A549 (cell line): ENCODE measurements at regions not wholly inside any gene's neighbourhood (a gene's known extent, or its start where the extent isn't known, plus 50 kb on each side); places are given as distances from the start of the nearest gene placed in this dataset.
A peak's percentile ranks its signal among the peaks of the same experiment; 100 is the strongest.
"Not testable (repeated sequence)": the region's sequence is repeated elsewhere in the genome, so short reads cannot be mapped to it uniquely, and the experiment has no call there.

Source experiments
- ATAC-seq, 2 experiments: fragments of 200-7000 bp in 1 of 2; fragments of >200 bp in 1 of 2; cut with Nextera tagmentation in 1 of 2; cut with Tn5 transposase in 1 of 2; 3 replicates each; pipeline versions ENCODE4 v1.8.0 to v1.9.1; 2018 to 2020; ENCODE audit warnings: mild to moderate bottlenecking in 1 of 2, moderate library complexity in 1 of 2
- CTCF ChIA-PET: fragments of 300-600 bp; sonication (Branson Sonifier 250); formaldehyde crosslinking; extraction: SDS; loops from one replicate; lab custom pipeline; 2021; ENCODE audit warnings: antibody characterized with exemption, inconsistent platforms; lab: Yijun Ruan, JAX
- POLR2A ChIA-PET: fragments of 350-600 bp; formaldehyde crosslinking; extraction: SDS; loops from one replicate; lab custom pipeline; 2021; ENCODE audit warnings: antibody characterized with exemption, inconsistent platforms; lab: Yijun Ruan, JAX
- DNase-seq, 2 experiments: peaks; one replicate each; pipeline versions ENCODE4 v3.0.0 to v3.0.0-alpha.2; 2011 to 2016; ENCODE audit warnings: low read depth in 1 of 2, low spot score in 1 of 2
- FAIRE-seq: peaks from 2 replicates; lab custom pipeline; 2011; peaks lifted over from hg19 to GRCh38; lab: Jason Lieb, UNC
- H3K27ac ChIP-seq, 2 experiments: fragments of >200 bp; sonication (Bioruptor Twin); formaldehyde crosslinking; 3 replicates each; pipeline ENCODE4 v1.5.1; 2016 to 2017
- H3K4me1 ChIP-seq: fragments of >200 bp; sonication (Bioruptor Twin); formaldehyde crosslinking; 3 replicates; pipeline ENCODE4 v1.6.1; 2016
- H3K4me2 ChIP-seq: fragments of >200 bp; sonication (Bioruptor Twin); formaldehyde crosslinking; 3 replicates; pipeline ENCODE4 v1.6.1; 2016
- H3K4me3 ChIP-seq: fragments of >200 bp; sonication (Bioruptor Twin); formaldehyde crosslinking; 3 replicates; pipeline ENCODE4 v1.5.1; 2016
- H3K9me3 ChIP-seq: fragments of >200 bp; sonication (Bioruptor Twin); formaldehyde crosslinking; 3 replicates; pipeline ENCODE4 v1.6.1; 2016
- ATOH8 ChIP-seq: fragments of 250-450 bp; sonication (Bioruptor Pico); IDR thresholded peaks from 2 replicates; pipeline ENCODE4 v1.5.0; 2020; ENCODE audit warnings: low read depth, mild to moderate bottlenecking, moderate library complexity
- CEBPB ChIP-seq, 2 experiments: fragments of >200 bp in 1 of 2; sonication (Bioruptor Twin) in 1 of 2; formaldehyde crosslinking in 1 of 2; IDR thresholded peaks; 2 replicates each; pipeline ENCODE4 v1.6.1; 2012 to 2016
- E2F6 ChIP-seq: IDR thresholded peaks from 2 replicates; pipeline ENCODE4 v1.6.1; 2012; ENCODE audit warnings: low read depth, borderline replicate concordance
- ESRRA ChIP-seq: fragments of 150-350 bp; IDR thresholded peaks from 2 replicates; pipeline ENCODE4 v1.6.1; 2014; ENCODE audit warnings: mild to moderate bottlenecking, low read length, borderline replicate concordance
- FOSB ChIP-seq: fragments of 250-450 bp; sonication (Bioruptor Pico); IDR thresholded peaks from 2 replicates; pipeline ENCODE4 v1.5.0; 2020; ENCODE audit warnings: mild to moderate bottlenecking, moderate library complexity
- HEYL ChIP-seq: fragments of 250-450 bp; sonication (Bioruptor Pico); IDR thresholded peaks from 2 replicates; pipeline ENCODE4 v1.8.0; 2021; ENCODE audit warnings: mild to moderate bottlenecking, moderate library complexity
- JUN ChIP-seq, 2 experiments: fragments of >200 bp; sonication (Bioruptor Twin); formaldehyde crosslinking; IDR thresholded peaks; 2 replicates in 1 of 2; 3 replicates in 1 of 2; pipeline ENCODE4 v1.6.1; 2016 to 2017
- KDM5A ChIP-seq: fragments of 200-600 bp; sonication (generic); IDR thresholded peaks from 2 replicates; pipeline ENCODE4 v1.6.1; 2016; ENCODE audit warnings: antibody characterized with exemption, mild to moderate bottlenecking
- MYC ChIP-seq: IDR thresholded peaks from 2 replicates; pipeline ENCODE4 v1.6.1; 2012; ENCODE audit warnings: mild to moderate bottlenecking, inconsistent platforms, low read length, improper control_type of control experiment, borderline replicate concordance
- NR3C1 ChIP-seq: fragments of >200 bp; sonication (Bioruptor Twin); formaldehyde crosslinking; IDR thresholded peaks from 3 replicates; pipeline ENCODE4 v1.6.1; 2017
- RAD21 ChIP-seq, 2 experiments: fragments of >200 bp in 1 of 2; sonication (Bioruptor Twin) in 1 of 2; formaldehyde crosslinking in 1 of 2; IDR thresholded peaks in 1 of 2; conservative IDR thresholded peaks in 1 of 2; 2 replicates in 1 of 2; 3 replicates in 1 of 2; pipeline ENCODE4 v1.6.1; 2012 to 2018; ENCODE audit warnings: inconsistent platforms in 1 of 2
- RARB ChIP-seq: fragments of 250-450 bp; sonication (Bioruptor Pico); IDR thresholded peaks from 2 replicates; pipeline ENCODE4 v1.8.0; 2021; ENCODE audit warnings: mild to moderate bottlenecking, moderate library complexity
- REST ChIP-seq: fragments of 200-600 bp; sonication (generic); IDR thresholded peaks from 2 replicates; pipeline ENCODE4 v1.6.1; 2016; ENCODE audit warnings: antibody characterized with exemption, mild to moderate bottlenecking, moderate library complexity
- RFX5 ChIP-seq: fragments of 450-650 bp; IDR thresholded peaks from 2 replicates; pipeline ENCODE4 v1.7.1; 2014; ENCODE audit warnings: antibody characterized with exemption, mild to moderate bottlenecking, moderate library complexity
- RNF2 ChIP-seq: fragments of 200-600 bp; sonication (generic); IDR thresholded peaks from 2 replicates; pipeline ENCODE4 v1.6.1; 2016; ENCODE audit warnings: low read depth, mild to moderate bottlenecking, antibody characterized with exemption, moderate library complexity, borderline replicate concordance
- TP53 ChIP-seq: fragments of 250-450 bp; sonication (Bioruptor Pico); IDR thresholded peaks from 2 replicates; pipeline ENCODE4 v1.5.0; 2021; ENCODE audit warnings: mild to moderate bottlenecking, moderate library complexity
- USF2 ChIP-seq: fragments of 450-650 bp; IDR thresholded peaks from 2 replicates; pipeline ENCODE4 v1.6.1; 2014; ENCODE audit warnings: antibody characterized with exemption
- ZC3H11A ChIP-seq: fragments of 450-650 bp; IDR thresholded peaks from 2 replicates; pipeline ENCODE4 v1.6.1; 2014; ENCODE audit warnings: antibody characterized with exemption, mild to moderate bottlenecking
- ZFP36 ChIP-seq: fragments of 450-650 bp; IDR thresholded peaks from 2 replicates; pipeline ENCODE4 v1.6.1; 2014; ENCODE audit warnings: borderline replicate concordance; ENCODE audit not compliant: partially characterized antibody
- ZSCAN20 ChIP-seq: fragments of 250-450 bp; sonication (Bioruptor Pico); IDR thresholded peaks from 2 replicates; pipeline ENCODE4 v1.8.0; 2022; ENCODE audit warnings: mild to moderate bottlenecking, moderate library complexity
- WGBS: methylation state at CpG from one replicate; pipeline ENCODE4 v1.1.6; 2017; ENCODE audit errors: missing lambda C conversion rate; 5-methylcytosine and 5-hydroxymethylcytosine counted together

- H3K4me2 ChIP-seq = peak overlapping the region; percentile 28; the same call in 2 of the 3 replicates
- no peak overlapping the region for H3K27ac ChIP-seq
- H3K4me3 ChIP-seq = no peak overlapping the region
- DNase-seq = no peak
- CTCF ChIA-PET = no interaction called here
- ATAC-seq = no peak
- H3K9me3 ChIP-seq = no peaks in the 10 kb centered on the region
- FAIRE-seq = no peak
- 0 out of 3 replicates have a peak, but pooled peaks cover 3% of the 10 kb centered on the region for H3K4me1 ChIP-seq
- POLR2A ChIA-PET = no interaction called here
- 30% methylated on average over 6 of the region's 6 CpGs for WGBS
- TF ChIP-seq ESRRA = no peak
These were observed 177.2 kb downstream of the PLPPR4 start for GRCh38 chr1:99441299-99442095.

GRCh38 chr1:99444211-99444927, 180.1 kb downstream of the PLPPR4 start:
- H3K27ac ChIP-seq, ATAC-seq, DNase-seq, FAIRE-seq, H3K4me3 ChIP-seq, POLR2A ChIA-PET, H3K4me1 ChIP-seq, H3K4me2 ChIP-seq, H3K9me3 ChIP-seq: not testable (repeated sequence)
- CTCF ChIA-PET = interaction anchor here (1.2 kb wide), 1 partner anchor 38 kb away, joined by 3 read pairs; no protein-coding TSS in a partner anchor
- 53% methylated on average over 6 of the region's 6 CpGs for WGBS

GRCh38 chr1:99445071-99445470, 180.8 kb downstream of the PLPPR4 start:
- no peak for DNase-seq
- no peak overlapping the region for H3K27ac ChIP-seq
- ATAC-seq = no peak
- no peaks in the 10 kb centered on the region for H3K9me3 ChIP-seq
- H3K4me3 ChIP-seq = no peak overlapping the region
- CTCF ChIA-PET = interaction anchor here (1.2 kb wide), 1 partner anchor 37 kb away, joined by 3 read pairs; no protein-coding TSS in a partner anchor
- no peaks in the 10 kb centered on the region for H3K4me1 ChIP-seq
- no peak for FAIRE-seq
- no peak for TF ChIP-seq KDM5A
- no peak for TF ChIP-seq E2F6
- TF ChIP-seq RAD21 (conservative IDR thresholded peaks at IDR 0.05 in 1 of 2, IDR thresholded peaks at IDR 0.05 in 1 of 2) = no peak
- TF ChIP-seq, all 56 proteins: peak for 0
- POLR2A ChIA-PET = no interaction called here
- H3K4me2 ChIP-seq = no peak overlapping the region

- Histone ChIP-seq H3K4me2 (no peak overlapping the region), H3K27ac (no peak overlapping the region), H3K4me1 (no peaks in the 10 kb centered on the region), H3K4me3 (no peak overlapping the region), H3K9me3 (no peaks in the 10 kb centered on the region)
- ATAC-seq = no peak
- DNase-seq = no peak
- WGBS = 95% methylated on average over 1 of the region's 1 CpG
- no peak for FAIRE-seq
- ChIA-PET POLR2A (no interaction called here), CTCF (no interaction called here)
- TF ChIP-seq E2F6 (no peak), HEYL (no peak), RARB (no peak), NR3C1 (no peak), TP53 (no peak), ZC3H11A (no peak), MYC (no peak), JUN (IDR thresholded peaks at IDR 0.05) (no peak), ZSCAN20 (CRISPR knock-in tag) (no peak), REST (no peak), ATOH8 (CRISPR knock-in tag) (no peak), RFX5 (no peak), ZFP36 (no peak), RNF2 (no peak), USF2 (no peak), FOSB (CRISPR knock-in tag) (no peak), CEBPB (IDR thresholded peaks at IDR 0.05) (no peak)
These were observed 181.2 kb downstream of the PLPPR4 start for GRCh38 chr1:99445486-99445885.
